ENCODE measurements at regions not wholly inside any gene's neighbourhood (a gene's known extent, or its start where the extent isn't known, plus 50 kb on each side); places are given as distances from the start of the nearest gene placed in this dataset.

GRCh38 chr4:60913671-60914070, 286.5 kb upstream of the ADGRL3 start:
- no peak for TF ChIP-seq POLR2A (IDR thresholded peaks at IDR 0.05)
- no peak for TF ChIP-seq CTCF (IDR thresholded peaks at IDR 0.05)

Data from heart left ventricle (tissue), 13 donors.